ENCODE measurements at regions not wholly inside any gene's neighbourhood (a gene's known extent, or its start where the extent isn't known, plus 50 kb on each side); places are given as distances from the start of the nearest gene placed in this dataset.

- no peak overlapping the region for H3K4me3 ChIP-seq (replicated peaks; ENCODE audit: low read depth, low read length)
- no peak for DNase-seq (ENCODE audit: extremely low read depth, low read depth)
- no peak for TF ChIP-seq CTCF (IDR thresholded peaks at IDR 0.05; ENCODE audit: low read depth, low read length, missing control alignments)
Observed at GRCh38 chr1:57848406-57848805, 424.5 kb upstream of the DAB1 start.

- no peak overlapping the region for H3K4me3 ChIP-seq (replicated peaks; ENCODE audit: low read depth, low read length)
- TF ChIP-seq CTCF (IDR thresholded peaks at IDR 0.05; ENCODE audit: low read depth, low read length, missing control alignments), result no peak
- DNase-seq (ENCODE audit: extremely low read depth, low read depth), result no peak
Observed at GRCh38 chr1:57845041-57845440, 421.2 kb upstream of the DAB1 start.

GRCh38 chr1:57844382-57844980, 420.6 kb upstream of the DAB1 start:
- no peak for DNase-seq (ENCODE audit: extremely low read depth, low read depth)
- H3K4me3 ChIP-seq (replicated peaks; ENCODE audit: low read depth, low read length), result no peak overlapping the region
- TF ChIP-seq CTCF (IDR thresholded peaks at IDR 0.05; ENCODE audit: low read depth, low read length, missing control alignments), result no peak

GRCh38 chr1:57843760-57844159, 419.9 kb upstream of the DAB1 start:
- no peak for TF ChIP-seq CTCF (IDR thresholded peaks at IDR 0.05; ENCODE audit: low read depth, low read length, missing control alignments)
- no peak for DNase-seq (ENCODE audit: extremely low read depth, low read depth)
- no peak overlapping the region for H3K4me3 ChIP-seq (replicated peaks; ENCODE audit: low read depth, low read length)

- no peak for TF ChIP-seq CTCF (IDR thresholded peaks at IDR 0.05; ENCODE audit: low read depth, low read length, missing control alignments)
- H3K4me3 ChIP-seq (replicated peaks; ENCODE audit: low read depth, low read length), result no peak overlapping the region
- no peak for DNase-seq (ENCODE audit: extremely low read depth, low read depth)
Observed at GRCh38 chr1:57839526-57839925, 415.7 kb upstream of the DAB1 start.

GRCh38 chr1:57839067-57839466, 415.2 kb upstream of the DAB1 start:
- no peak for DNase-seq (ENCODE audit: extremely low read depth, low read depth)
- no peak for TF ChIP-seq CTCF (IDR thresholded peaks at IDR 0.05; ENCODE audit: low read depth, low read length, missing control alignments)
- no peak overlapping the region for H3K4me3 ChIP-seq (replicated peaks; ENCODE audit: low read depth, low read length)

- H3K4me3 ChIP-seq (replicated peaks; ENCODE audit: low read depth, low read length), result no peak overlapping the region
- DNase-seq (ENCODE audit: extremely low read depth, low read depth), result no peak
- no peak for TF ChIP-seq CTCF (IDR thresholded peaks at IDR 0.05; ENCODE audit: low read depth, low read length, missing control alignments)
Observed at GRCh38 chr1:57835620-57836019, 411.8 kb upstream of the DAB1 start.

Data from HFF-Myc (cell line).